ENCODE measurements at regions not wholly inside any gene's neighbourhood (a gene's known extent, or its start where the extent isn't known, plus 50 kb on each side); places are given as distances from the start of the nearest gene placed in this dataset.

DNA sequence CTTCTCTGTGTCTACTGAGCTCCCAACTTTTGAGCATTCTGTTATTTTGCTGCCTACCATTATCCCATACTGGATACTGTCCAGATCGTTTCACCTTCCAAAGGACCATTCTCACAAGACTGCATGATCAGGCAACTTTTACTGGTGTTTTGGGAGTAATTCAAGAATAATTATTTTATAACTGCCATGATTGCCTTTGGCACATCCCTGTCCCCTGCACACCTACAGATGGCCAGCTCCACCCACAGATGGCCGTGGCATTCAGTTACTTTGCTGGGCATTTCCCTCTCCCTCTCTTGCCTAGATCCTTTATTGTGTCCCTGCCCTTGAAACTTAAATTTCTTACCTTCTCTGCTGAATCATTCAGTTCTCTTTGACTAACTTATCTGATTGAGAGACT lies 263.9 kb downstream of the DIPK2A start:
- DNase-seq: no peak

DNA sequence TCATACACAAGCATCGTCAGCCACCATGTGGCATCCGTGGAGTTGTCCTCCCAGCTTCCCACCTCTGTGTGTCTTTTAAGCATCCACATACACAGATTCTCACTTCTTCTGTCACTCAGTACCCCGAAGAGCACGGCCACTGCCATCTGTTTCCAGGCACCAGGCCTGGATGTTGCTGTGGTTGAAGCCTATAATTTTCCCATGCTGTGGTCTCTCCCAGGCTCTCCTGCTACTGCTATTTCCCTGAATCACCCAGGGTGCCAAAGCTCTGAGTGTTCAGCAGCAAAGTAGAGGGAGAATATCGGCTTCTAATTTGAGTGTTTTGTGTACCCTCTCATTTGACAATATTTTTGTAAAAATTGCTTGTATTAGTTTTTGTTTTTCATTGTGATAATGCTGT lies 265.7 kb downstream of the DIPK2A start:
- no peak for DNase-seq

DNA sequence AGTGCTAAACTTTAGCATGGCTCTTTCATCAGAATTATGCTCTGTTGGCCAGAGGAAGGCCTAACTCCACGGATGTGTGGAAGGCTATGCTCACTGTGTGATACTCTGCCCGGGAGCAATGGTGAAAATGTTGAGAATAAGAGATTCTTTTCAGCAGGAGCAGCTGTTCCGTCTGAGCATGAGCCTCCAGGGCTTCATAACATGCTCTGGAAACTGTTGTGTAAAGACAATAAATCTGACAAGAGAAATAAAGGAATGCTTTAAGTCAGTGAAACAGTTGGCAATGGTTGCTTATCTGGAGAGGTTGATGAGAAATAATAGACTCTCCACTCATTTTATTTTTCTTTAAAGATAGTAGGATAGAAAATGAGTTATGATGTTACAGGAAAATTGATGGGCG lies 269.8 kb downstream of the DIPK2A start:
- no peak for DNase-seq

DNA sequence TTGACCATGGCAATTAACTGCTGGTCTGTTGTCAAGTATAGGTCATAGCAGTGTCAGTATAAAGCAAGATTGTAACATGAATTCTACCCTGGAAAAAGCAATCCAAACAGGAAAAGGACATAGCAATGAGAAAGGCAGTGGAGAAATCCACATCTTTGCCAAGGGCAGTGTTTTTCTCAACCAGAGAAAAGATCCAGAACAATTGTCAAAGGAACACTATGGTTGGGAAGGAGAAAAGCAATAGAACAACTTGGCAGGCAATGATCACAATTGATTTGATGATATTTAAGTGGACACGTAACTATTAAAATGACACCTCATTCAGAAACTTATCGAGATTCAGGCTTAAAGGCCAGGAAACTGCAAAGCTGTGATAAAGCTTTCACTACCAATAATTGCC lies 271.1 kb downstream of the DIPK2A start:
- DNase-seq: no peak

DNA sequence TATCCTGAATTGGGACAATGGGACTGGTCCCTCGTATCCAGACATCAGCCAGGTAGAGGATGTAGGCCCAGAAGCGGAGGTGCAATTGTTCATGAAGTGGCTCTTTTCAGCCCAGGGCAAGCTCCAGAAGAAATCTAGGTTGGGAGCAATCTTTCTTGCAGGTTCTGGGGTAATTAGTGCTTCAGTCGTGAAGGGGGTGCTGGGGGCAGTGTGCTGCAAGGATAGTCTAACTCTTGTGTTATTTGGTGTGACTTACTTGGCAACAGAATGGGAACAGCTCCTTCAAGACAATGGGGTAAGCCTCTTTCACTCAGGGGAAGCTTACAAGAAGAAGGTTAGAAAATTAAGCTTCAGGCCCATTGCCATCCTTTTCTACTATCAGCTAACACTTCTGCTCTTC lies 273.0 kb downstream of the DIPK2A start:
- no peak for DNase-seq

DNA sequence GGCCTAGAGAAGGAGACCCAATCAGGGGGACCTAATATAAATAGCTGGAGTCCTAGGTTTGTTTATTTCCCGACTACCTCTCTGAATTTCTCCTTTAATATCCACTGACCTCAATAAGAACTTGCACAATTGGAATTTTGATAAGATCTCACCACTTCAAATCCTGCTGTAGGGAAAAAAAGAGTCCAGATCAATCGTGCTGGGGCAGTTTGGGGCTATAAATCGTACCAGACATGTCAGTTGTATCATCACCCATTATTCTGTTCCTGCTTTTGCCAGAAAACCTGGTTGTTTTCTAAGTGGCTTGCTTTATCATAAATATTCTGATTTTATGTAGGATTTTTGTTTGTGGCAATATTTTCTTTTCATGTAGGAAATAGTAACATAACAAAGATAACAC lies 281.3 kb downstream of the DIPK2A start:
- no peak for DNase-seq

DNA sequence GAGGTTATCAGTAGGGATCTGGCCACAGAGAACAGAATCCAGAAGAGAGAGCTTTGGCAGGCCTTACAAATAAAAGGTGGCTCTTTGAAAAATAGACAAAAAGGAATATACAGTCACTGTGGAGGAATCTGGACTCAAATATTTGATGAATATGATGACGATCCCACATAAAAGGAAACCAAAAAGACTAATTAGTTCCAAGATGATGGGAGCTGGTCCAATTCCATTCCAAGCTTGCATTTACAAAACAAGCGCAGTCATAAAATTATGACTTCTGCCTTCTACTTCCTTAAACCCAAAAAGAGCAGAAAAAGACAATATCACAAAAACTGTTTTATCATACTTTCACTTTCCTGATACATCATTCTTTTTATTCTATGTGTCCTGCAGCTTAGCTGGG lies 285.8 kb downstream of the DIPK2A start:
- DNase-seq: no peak

DNA sequence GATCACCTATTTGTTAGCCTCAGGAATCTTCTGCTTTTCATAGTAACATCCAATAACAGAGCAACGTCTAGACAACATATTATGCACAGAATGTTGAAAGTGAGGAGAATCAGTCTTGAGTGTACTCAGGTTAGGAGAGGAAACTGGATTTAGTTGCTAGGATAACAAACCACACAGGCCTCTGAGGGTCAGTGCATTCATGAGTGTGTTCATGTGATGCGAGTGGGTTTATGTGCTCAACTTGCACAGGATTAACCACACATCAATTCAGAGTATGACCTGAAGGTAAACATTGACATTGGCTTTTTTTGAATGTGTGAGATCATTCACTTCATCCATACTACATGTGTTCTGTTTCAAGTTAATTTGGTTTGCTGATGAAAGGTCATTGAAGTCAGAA lies 287.6 kb downstream of the DIPK2A start:
- no peak for DNase-seq

DNA sequence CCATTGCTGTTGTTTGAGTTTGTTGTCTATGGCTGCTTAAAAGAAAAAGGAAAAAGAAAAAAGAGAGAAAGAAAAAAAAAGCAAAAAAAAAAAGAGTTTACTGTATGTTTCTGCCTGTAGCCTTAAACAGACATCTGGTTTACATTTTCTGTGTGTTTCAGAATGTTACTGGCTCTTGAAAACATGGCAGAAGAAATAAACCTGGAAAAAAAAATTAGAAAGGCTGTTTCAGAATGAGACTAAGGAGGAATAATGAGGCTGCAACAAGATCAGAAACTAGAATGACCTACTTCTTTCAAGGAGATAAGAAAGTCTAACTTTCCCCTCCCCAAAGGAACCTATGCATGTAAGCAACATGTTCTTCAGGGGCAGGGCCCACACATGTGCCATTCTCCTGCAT lies 292.1 kb downstream of the DIPK2A start:
- DNase-seq: no peak

DNA sequence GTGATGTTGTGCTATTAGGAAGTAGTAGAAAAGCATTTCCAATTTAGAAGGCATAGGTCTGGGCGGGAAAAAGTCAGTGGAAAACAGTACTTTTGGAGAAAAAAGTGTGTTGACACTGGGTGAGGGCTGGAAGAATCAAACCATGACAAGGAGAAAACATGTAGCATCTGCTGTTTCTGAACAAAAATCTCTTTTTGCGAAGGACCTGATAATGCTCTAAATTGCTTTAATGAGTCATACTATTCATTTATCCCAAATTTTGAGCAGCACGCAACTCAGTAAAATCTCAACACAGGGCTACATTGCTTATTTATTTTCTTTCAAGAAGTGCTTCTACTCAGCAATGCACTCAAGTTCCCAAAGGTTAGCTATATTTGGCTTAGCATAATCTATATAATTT lies 292.7 kb downstream of the DIPK2A start:
- DNase-seq: no peak

DNA sequence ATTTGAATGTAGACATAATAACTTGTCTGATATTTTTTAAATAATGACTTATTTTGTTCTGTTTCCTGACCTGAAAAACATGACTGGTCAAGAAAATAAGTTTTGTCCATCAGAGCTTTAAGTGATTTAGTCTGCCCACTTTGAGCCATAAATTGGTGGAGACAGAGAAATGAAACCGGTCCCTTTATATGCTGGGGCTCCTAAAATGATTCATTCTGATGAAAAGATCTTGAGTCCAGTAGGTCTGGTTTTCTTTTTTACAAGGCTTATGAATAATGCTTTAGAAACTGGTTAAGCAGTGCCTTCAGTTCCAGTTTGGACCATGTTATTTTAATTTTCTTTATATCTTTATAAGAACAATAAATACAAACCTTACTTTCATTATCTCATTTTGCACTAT lies 293.2 kb downstream of the DIPK2A start:
- no peak for DNase-seq

DNA sequence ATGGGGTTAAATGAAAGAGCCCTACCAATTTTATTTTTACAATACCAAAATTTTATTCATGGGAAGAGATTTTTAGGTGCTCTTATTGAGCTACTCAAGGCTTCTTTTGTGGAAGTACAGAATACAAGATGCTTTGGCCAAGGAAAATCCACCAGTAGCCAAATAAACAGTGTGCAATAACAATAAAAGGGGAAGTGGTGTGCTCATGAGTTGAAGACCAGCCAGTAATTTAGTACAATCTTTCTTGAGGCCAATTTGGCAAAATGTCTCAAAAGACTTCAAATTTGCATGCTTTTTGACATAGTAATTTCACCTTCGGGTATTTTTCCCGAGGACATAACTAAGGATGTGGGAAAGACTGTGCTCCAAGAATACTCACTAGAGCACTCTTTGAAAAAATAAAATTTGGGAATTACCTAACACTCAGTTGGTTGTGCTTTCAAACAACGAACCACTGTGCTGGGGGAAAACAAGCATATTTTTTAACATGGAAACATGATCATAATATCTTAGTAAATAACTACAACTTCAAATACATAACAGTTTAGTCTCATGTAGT lies 294.0 kb downstream of the DIPK2A start:
- no peak for DNase-seq

DNA sequence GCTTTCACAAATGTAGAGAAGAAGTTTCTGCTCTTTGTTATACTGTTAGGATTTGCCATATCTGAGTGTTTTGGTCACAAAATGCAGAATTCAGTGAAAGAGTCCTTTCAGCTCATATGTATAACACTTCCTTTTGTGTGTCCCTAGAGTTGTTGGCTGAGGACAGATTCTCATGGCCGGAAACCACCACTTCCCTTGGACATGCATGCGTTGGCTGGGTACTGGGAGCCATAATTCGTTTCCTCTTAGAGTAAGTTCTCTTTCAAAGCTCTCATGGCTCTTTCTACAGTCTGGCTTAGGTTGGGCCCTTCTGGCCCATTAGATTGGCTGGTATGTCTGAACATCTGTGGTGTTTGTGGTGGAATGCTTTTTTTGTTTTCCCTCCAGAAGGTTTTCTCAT lies 298.5 kb downstream of the DIPK2A start:
- no peak for DNase-seq

DNA sequence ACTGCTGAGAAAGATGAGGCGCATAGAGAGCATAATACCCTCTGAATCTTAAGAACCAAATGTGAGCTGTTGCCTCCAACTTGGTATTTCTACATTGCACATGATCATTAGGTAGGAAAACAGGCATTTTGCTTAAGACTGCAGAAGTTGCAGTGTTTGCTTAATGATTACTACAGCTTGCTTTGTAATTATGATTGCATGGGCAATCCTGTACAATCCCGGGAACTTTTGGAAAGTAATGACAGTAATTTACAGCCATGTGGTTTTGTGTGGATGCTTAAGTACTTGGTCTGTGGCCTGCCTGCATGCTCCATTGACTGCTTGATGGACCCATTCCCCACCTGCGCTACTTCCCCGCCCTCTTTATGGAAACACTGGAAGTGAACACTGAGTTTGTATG lies 301.1 kb downstream of the DIPK2A start:
- no peak for DNase-seq

DNA sequence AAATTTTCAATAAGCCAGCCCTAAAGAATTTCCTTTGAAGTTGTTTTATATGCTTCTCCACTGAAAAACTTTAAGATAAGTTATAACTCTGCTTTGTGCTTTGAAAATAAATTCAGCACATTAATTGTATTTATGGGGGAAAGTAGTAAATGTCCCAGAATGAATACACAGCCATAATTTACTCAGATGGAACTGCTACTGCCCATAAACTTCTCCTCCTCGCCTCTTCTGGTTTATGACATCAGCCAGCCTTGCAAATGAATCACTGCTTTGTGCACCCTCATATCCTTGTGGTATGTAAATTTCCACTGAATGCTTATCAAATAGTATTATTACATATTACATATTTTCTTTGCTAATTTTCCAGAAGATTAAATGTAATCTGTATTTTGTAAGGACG lies 302.0 kb downstream of the DIPK2A start:
- DNase-seq: no peak

DNA sequence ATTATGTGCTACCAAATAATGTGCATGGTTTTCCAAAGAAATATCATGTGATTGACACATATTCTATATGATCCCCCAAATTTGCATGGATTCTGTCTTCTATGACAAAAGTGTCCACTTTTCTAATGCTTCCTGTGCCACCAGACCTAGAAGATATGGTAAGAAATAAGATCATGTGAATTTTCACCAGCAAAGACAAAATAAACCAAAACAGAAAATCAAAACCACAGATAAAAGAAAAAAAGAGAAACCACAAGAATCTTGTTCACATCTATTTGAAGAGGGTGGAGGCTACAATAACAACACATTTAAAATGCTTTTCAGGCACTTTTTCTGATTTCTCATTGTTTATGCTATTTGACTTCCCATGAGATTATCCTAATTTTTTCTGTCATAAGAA lies 303.4 kb downstream of the DIPK2A start:
- DNase-seq: no peak

DNA sequence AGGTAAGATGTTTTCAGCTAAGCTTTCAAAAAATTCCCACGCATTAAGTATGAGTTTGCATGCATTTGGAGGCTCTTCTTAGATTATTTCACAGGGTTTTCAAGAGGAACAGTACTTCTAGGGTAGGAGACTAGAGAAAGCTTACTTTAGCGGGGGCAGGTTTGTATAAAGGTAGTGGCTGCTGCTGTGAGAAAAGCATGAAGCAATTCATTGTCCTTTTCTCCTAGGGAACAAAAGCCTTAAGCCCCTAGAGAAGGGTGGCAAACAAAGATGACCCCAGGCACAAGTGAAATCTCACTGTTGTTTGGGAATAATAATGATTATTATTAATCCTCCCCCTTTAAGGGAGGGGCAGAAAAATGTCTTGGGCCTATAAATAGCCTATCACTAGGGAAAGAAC lies 310.7 kb downstream of the DIPK2A start:
- DNase-seq: no peak

DNA sequence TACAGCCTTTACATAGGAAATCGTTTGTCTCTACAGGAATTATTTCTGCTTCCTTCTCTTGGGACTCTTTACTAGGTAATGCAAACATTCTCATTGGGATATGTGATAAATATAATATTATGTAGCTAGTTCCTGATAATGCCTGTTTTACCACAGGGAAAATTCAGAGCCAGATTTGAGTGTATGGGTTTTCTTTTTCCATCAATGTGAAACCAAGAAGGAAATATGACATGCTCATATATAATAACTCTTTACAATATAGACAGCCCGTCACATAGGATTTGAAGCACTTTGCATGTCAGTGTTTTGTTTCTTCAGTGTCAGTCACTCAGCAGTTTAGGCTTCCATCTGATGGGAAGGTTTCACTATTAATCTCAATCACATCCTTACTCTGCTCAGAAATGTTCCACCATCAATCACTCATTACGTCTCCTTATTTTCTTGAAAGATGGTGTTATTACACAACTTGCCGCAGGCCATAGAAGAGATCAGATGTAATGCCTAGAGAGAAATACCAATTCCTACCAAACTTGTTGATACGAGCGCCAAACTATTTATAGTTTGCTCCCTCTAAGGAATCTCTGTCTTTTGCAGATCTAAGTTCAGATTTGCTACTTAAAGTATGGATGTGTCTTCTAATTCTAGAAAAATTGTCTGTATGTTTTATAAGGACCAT lies 314.8 kb downstream of the DIPK2A start:
- no peak for DNase-seq

DNA sequence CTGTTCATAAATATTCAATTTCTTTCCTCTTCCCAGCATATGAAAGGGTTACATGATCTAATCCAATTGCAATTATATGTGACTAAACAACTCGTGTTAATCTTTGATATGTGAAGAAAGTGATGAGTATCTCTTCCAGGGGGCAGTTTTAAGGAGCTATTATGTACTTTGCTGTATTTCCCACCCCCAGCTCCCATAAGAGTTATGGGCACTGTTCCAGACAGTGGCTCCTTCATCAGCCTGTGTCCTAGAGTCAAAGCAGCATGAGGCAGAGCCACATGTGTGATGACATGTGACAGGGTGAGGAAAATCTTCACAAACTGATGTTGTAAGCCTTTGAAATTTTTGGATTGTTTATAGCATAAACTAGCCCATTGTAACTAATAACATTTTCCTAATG lies 315.4 kb downstream of the DIPK2A start:
- no peak for DNase-seq

DNA sequence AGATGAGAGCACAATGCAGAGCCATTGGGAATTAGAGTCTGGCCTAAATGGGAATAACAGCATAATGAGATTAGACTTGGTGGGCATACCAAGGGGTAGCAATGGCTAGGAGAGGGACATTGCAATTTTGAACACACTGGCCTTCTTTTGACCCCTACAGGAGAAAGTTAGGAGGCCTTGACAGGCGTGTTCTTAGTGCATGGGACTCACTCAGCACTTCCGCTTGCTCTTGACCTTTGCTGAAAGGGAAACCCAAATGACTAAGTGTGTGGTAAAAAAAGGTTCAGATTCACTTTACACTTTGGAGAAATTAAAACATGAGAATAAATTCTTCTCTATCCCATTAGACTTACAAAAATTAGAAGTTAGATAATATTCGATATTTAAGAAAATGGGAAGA lies 317.4 kb downstream of the DIPK2A start:
- no peak for DNase-seq

DNA sequence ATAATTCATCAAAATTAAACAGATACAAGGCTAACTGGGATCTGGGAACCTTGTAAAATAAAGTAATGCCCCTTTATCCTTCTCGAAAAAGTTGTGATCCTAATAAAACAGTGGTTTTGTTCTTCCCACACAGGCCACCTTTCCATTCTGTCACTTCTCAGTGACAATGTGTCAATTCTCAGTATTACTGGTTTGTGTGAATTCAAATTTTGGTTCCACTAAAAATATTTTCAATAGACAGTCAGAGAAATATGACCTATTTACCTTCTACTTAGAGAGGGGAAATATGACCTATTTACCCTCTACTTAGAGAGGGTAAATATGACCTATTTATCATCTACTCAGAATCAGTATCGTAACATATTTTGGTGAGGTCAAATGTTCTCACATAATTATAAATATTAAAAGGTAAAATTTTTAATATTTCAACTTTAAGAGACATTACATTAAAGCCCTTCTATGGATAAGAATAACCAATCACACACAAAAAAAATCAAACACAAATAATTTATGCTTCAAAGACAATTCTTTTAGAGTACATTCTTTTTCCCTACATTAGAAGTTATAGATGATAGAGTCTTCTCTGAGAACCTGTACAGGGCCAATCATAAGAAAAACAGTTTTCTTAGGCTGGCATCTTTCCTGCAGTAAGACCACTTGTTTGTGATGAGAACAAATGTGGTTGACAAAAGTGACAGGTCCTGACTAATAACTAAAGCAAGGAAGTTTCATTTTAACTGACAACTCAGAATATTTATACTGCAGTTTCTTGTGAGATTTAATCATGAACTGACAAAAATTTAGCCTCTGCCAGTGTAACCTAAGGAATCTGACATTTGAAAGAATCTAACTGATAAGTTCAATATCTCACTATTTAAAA lies 323.3 kb downstream of the DIPK2A start:
- DNase-seq: no peak

DNA sequence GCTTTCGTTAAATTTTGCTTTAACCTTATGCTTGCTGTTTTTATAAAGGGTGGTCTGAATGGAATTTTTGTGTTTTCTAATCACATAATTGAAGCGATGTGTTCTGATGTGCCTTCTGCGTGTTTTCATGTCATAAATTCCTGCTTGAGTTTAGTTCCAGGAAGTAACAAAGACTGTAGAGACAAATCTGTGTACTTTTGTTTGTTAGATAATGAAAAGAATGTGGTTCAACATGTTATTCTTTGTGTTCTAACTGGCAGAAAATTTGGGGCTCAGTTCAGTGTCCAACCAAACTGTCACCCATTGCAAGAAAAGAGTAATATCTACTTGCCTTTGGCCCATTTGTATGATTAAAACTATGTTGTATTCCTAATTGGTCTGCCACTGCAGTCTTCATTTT lies 324.0 kb downstream of the DIPK2A start:
- no peak for DNase-seq

DNA sequence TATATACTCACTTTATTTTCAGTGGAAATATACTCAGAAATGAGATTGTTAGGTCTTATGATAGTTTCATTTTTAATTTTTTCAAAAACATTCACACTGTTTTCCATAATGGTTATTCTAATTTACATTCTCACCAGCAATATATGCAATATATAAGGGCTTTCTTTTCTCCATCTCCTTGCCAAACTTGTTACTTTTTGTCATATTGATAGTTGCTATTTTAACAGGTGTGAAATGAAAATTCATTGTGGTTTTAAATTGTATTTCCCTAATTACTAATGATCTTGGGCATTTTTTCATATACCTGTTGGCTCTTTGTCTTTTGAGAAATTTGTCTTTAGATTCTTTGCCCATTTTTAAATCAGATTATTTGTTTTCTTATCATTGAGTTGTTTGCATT lies 325.2 kb downstream of the DIPK2A start:
- no peak for DNase-seq

DNA sequence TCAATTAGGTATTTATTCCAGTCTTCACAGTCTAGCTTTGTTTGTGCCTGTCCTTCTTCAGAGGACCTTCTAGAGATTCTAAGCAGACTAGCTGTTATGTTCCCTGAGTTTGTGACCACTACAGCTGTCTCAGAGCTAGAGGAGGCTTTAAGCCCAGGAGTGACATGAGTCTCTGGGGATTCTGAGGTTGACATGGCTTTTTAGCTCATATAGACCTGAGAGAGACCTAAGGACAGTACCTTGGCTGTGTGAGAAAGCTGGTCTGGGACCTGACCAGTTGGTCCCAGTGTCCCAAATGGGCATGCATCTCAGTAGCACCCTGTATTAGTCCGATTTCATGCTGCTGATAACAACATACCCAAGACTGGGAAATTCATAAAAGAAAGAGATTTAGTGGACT lies 330.2 kb downstream of the DIPK2A start:
- DNase-seq: no peak
